ENCODE measurements at regions not wholly inside any gene's neighbourhood (a gene's known extent, or its start where the extent isn't known, plus 50 kb on each side); places are given as distances from the start of the nearest gene placed in this dataset.

DNA sequence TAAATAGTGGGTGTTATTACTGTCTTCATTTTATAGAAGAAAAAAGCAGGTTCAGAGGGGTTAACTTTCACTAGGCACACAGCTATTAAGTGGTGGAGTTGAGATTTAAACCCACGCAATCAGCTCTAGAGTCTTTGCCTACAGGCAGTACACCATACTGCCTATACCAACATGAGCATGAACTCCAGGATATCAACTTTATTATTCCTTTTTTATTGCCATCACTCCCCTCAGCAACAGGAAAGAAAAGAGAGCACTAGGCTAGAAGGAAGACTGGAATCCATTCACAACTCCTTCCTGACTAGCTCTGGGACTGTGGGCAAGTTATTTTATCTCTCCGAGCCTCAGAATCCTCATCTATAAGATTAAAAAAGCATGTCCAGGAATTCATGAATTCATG, 58.7 kb upstream of the FSHB start:
- TF ChIP-seq, protein P1, sequence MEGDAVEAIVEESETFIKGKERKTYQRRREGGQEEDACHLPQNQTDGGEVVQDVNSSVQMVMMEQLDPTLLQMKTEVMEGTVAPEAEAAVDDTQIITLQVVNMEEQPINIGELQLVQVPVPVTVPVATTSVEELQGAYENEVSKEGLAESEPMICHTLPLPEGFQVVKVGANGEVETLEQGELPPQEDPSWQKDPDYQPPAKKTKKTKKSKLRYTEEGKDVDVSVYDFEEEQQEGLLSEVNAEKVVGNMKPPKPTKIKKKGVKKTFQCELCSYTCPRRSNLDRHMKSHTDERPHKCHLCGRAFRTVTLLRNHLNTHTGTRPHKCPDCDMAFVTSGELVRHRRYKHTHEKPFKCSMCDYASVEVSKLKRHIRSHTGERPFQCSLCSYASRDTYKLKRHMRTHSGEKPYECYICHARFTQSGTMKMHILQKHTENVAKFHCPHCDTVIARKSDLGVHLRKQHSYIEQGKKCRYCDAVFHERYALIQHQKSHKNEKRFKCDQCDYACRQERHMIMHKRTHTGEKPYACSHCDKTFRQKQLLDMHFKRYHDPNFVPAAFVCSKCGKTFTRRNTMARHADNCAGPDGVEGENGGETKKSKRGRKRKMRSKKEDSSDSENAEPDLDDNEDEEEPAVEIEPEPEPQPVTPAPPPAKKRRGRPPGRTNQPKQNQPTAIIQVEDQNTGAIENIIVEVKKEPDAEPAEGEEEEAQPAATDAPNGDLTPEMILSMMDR (IDR thresholded peaks at IDR 0.05 in 2 of 3, conservative IDR thresholded peaks at IDR 0.05 in 1 of 3; ENCODE audit: borderline replicate concordance in 1 of 3, insufficient read depth in 1 of 3, low read depth in 2 of 3, low read length in 2 of 3) = no peak
- TF ChIP-seq POLR2A (IDR thresholded peaks at IDR 0.05; ENCODE audit: borderline replicate concordance, extremely low read depth, insufficient read depth, insufficient read length) (no peak), EZH2 (IDR thresholded peaks at IDR 0.05) (no peak), ZNF274 (IDR thresholded peaks at IDR 0.05; ENCODE audit: low read depth, low read length) (no peak)
- TF ChIP-seq, protein P2, sequence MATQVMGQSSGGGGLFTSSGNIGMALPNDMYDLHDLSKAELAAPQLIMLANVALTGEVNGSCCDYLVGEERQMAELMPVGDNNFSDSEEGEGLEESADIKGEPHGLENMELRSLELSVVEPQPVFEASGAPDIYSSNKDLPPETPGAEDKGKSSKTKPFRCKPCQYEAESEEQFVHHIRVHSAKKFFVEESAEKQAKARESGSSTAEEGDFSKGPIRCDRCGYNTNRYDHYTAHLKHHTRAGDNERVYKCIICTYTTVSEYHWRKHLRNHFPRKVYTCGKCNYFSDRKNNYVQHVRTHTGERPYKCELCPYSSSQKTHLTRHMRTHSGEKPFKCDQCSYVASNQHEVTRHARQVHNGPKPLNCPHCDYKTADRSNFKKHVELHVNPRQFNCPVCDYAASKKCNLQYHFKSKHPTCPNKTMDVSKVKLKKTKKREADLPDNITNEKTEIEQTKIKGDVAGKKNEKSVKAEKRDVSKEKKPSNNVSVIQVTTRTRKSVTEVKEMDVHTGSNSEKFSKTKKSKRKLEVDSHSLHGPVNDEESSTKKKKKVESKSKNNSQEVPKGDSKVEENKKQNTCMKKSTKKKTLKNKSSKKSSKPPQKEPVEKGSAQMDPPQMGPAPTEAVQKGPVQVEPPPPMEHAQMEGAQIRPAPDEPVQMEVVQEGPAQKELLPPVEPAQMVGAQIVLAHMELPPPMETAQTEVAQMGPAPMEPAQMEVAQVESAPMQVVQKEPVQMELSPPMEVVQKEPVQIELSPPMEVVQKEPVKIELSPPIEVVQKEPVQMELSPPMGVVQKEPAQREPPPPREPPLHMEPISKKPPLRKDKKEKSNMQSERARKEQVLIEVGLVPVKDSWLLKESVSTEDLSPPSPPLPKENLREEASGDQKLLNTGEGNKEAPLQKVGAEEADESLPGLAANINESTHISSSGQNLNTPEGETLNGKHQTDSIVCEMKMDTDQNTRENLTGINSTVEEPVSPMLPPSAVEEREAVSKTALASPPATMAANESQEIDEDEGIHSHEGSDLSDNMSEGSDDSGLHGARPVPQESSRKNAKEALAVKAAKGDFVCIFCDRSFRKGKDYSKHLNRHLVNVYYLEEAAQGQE (IDR thresholded peaks at IDR 0.05; ENCODE audit: low read depth) = no peak

Measured in HCT116 (cell line).